ENCODE measurements at regions not wholly inside any gene's neighbourhood (a gene's known extent, or its start where the extent isn't known, plus 50 kb on each side); places are given as distances from the start of the nearest gene placed in this dataset.

DNA sequence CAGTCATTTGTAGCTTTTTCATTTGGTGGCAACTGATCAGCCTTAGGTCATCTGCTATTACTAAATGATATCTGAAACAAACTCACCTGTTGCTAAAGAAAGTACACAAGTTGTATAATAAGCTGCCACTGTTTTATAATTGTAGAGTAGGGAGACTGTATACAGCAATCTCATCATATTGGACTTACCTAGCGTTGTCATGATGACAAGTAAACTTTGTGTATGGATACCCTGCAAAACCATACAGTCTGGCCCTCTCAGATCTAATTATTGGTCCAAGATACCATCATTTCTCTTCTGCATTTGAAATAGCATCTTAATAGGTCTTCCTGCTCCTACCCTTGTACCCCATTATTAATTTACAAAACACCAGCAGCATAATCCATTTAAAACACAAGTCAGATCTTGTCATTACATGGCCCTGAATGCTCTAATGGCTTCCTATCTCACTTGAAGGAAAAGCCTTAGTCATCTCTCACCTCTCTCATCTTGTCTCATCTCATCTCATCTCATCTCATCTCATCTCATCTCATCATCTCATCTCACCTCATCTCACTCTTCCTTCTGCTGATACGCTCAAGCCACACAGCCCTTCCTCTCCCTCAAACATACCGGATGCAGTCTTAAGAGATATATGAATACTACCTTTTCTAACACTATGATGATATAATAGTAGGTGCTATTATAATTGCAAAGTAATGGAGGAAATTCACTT is 540.6 kb downstream of the MDFIC start:
- TF ChIP-seq, protein P1, sequence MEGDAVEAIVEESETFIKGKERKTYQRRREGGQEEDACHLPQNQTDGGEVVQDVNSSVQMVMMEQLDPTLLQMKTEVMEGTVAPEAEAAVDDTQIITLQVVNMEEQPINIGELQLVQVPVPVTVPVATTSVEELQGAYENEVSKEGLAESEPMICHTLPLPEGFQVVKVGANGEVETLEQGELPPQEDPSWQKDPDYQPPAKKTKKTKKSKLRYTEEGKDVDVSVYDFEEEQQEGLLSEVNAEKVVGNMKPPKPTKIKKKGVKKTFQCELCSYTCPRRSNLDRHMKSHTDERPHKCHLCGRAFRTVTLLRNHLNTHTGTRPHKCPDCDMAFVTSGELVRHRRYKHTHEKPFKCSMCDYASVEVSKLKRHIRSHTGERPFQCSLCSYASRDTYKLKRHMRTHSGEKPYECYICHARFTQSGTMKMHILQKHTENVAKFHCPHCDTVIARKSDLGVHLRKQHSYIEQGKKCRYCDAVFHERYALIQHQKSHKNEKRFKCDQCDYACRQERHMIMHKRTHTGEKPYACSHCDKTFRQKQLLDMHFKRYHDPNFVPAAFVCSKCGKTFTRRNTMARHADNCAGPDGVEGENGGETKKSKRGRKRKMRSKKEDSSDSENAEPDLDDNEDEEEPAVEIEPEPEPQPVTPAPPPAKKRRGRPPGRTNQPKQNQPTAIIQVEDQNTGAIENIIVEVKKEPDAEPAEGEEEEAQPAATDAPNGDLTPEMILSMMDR (IDR thresholded peaks at IDR 0.05; ENCODE audit: low read depth, low read length): no peak
- H3K4me3 ChIP-seq (replicated peaks in 1 of 2; ENCODE audit: low read depth in 2 of 2, low read length in 2 of 2): no peak overlapping the region
- no peak for DNase-seq (ENCODE audit: low read depth in 2 of 2)

DNA sequence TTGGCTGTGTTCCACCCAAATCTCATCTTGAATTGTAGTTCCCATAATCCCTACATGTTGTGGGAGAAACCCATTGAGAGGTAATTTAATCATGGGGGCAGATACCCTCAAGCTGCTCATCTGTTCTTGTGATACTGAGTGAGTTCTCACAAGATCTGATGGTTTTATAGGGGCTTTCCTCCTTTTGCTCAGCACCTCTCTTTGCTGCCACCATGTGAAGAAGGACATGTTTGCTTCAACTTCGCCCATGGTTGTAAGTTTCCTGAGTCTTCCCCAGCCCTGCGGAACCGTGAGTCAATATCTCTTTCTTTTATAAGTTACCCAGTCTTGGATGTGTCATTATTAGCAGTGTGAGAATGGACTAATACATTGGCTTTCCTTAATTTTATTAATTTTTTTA is 527.8 kb downstream of the MDFIC start:
- no peak for DNase-seq (ENCODE audit: low read depth in 2 of 2)
- TF ChIP-seq, protein P1 (IDR thresholded peaks at IDR 0.05; ENCODE audit: low read depth, low read length): no peak
- H3K4me3 ChIP-seq (replicated peaks in 1 of 2; ENCODE audit: low read depth in 2 of 2, low read length in 2 of 2): no peak overlapping the region

DNA sequence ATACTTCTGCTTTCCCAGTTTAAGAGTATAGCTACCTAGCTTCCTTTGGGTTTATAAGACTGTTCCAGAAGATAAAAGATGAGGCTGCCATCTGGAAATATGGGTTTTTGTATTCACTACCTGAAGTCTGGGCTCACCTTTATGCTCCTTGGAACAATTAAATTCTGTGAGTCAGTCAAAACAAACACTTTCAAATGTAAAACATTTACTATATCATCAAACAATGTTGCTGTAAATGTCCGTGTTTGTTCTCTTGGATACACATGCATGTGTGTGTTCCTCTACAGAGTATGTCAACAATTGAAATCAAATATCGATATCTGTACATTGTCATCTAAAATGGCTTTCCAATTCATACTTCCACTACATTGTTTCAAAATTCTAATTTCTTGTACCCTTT is 525.6 kb downstream of the MDFIC start:
- no peak for DNase-seq (ENCODE audit: low read depth in 2 of 2)
- no peak overlapping the region for H3K4me3 ChIP-seq (replicated peaks in 1 of 2; ENCODE audit: low read depth in 2 of 2, low read length in 2 of 2)
- TF ChIP-seq, protein P1 (IDR thresholded peaks at IDR 0.05; ENCODE audit: low read depth, low read length): no peak

DNA sequence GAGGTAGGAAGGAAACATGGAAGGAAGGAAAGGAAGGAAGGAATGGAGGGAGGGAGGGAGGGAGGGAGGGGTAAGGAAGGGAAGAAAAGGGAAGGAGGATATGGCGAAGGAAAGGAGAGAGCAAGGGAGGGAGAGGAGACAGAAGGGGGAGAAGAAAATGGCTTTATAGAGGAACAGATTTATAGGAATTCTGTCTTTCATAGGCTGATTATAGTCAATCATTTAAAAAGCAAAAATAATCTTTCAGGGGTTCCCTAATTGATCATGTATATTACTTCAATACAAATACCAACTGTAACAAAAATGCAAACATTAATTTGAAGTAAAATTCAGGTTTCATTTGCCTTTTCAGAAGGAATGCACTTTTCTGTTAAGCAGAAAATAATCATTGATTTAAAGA is 519.1 kb downstream of the MDFIC start:
- TF ChIP-seq, protein P1 (IDR thresholded peaks at IDR 0.05; ENCODE audit: low read depth, low read length): no peak
- no peak for DNase-seq (ENCODE audit: low read depth in 2 of 2)

DNA sequence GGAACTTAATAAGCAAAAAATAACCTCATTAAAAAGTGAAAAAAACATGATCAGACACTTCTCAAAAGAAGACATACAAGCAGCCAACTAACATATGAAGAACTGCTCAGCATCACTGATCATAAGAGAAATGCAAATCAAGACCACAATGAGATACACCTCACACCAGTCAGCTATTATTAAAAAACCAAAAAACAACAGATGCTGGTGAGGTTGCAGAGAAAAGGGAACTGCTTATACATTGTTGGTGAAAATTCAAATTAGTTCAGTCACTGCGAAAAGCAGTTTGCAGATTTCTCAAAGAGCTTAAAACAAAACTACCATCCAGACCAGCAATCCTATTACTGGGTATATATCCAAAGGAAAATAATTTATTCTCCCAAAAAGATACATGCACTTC is 513.3 kb downstream of the MDFIC start:
- no peak for DNase-seq (ENCODE audit: low read depth in 2 of 2)
- TF ChIP-seq, protein P1 (IDR thresholded peaks at IDR 0.05; ENCODE audit: low read depth, low read length): no peak
- no peak overlapping the region for H3K4me3 ChIP-seq (replicated peaks in 1 of 2; ENCODE audit: low read depth in 2 of 2, low read length in 2 of 2)

More for the DNA sequence above, 519.1 kb downstream of the MDFIC start:
- no peak overlapping the region for H3K4me3 ChIP-seq (replicated peaks in 1 of 2; ENCODE audit: low read depth in 2 of 2, low read length in 2 of 2)

DNA sequence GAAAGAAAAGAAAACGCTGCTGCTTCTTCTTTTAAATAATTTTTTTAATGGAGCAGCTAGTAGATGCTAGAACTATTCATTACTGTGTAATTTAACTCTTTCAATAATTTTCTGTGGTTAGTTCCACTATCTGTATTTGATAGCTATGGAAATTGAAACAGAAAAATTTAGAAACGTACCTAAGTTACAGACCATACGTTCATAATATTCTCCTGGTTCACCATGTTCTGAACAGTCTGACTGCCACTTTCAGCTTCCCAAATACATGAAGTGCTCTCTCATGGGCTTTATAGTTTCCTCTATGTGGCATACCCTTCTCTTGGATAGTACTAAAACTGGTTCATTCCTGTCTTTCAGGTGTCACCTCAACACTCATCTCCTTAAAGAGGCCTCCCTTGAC is 508.0 kb downstream of the MDFIC start:
- TF ChIP-seq, protein P1 (IDR thresholded peaks at IDR 0.05; ENCODE audit: low read depth, low read length): no peak
- H3K4me3 ChIP-seq (replicated peaks in 1 of 2; ENCODE audit: low read depth in 2 of 2, low read length in 2 of 2): no peak overlapping the region
- no peak for DNase-seq (ENCODE audit: low read depth in 2 of 2)

DNA sequence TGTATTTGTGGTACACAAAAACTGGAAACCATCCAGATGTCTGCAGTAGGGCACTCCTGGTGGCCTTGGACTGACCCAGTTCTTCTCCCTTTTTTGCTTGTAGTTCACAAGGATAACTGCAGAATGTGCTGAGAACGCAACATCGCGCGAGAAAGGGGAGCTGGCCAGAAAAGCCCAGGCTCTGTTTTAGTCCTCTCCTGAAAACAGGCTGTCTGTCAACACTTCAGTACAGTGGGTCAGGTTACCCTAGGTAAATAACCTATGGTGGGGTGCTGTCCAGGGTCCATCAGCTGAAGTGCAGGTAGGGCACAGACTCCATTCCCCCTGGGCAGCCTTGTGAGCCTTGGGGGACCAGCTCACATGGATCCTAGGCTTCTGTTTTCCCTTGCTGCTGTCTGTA is 495.8 kb downstream of the MDFIC start:
- TF ChIP-seq, protein P1 (IDR thresholded peaks at IDR 0.05; ENCODE audit: low read depth, low read length): no peak
- no peak for DNase-seq (ENCODE audit: low read depth in 2 of 2)
- no peak overlapping the region for H3K4me3 ChIP-seq (replicated peaks in 1 of 2; ENCODE audit: low read depth in 2 of 2, low read length in 2 of 2)
